Astrocyte of the cerebellum (primary cell): ENCODE measurements at regions not wholly inside any gene's neighbourhood (a gene's known extent, or its start where the extent isn't known, plus 50 kb on each side); places are given as distances from the start of the nearest gene placed in this dataset.
"Not testable (repeated sequence)": the region's sequence is repeated elsewhere in the genome, so short reads cannot be mapped to it uniquely, and the experiment has no call there.

ENCODE experiments used
- DNase-seq: peaks from one replicate; pipeline ENCODE4 v3.0.0-alpha.2; 2011; ENCODE audit warnings: low read depth
- H3K4me3 ChIP-seq: 2 replicates; pipeline ENCODE4 v1.5.1; 2011; ENCODE audit warnings: mild to moderate bottlenecking, low read depth, low read length, moderate library complexity
- in situ Hi-C: cut with HindIII; loops from 2 replicates; pipeline ENCODE4 v1.10.0; 2017; ENCODE audit warnings: low sequenced_read_pairs
- TF ChIP-seq, protein P1 (sequence below): IDR thresholded peaks from 2 replicates; pipeline ENCODE4 v1.5.1; 2012; ENCODE audit warnings: low read length, low read depth, moderate library complexity, mild to moderate bottlenecking; ENCODE audit errors: missing control alignments

DNA sequence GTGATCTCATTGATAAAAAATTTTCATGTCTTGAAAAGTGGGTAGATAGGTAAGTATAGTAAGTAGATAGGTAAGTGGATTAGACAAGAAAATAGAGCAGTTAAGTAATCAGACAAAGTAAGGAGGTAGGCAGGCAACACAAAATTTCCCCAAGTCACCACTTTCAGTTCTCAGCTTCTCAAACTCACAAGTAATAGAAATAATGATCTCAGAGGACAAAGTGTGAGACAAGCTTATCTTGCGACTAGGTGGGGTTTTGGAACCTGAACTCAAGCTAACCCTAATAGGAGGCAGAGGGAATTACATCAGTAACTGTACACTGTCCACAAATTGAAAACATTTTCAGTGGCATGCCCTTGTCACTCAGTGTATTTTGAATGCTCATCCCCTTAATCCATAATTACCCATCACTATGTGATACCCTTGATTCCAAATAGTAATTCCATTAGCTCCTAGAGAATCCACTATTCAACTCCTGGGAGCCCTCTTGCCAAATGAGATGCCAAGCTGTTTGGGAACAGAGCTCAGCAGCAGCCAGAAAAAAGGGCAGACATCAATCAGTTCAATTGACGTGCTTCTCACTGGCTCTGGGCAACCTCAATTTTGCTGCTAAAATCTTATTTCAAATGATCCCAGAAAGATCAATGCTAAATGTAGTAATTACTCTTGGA is 703.2 kb downstream of the XPNPEP1 start:
- no peak for DNase-seq
- in situ Hi-C loops, result no loop called here
- H3K4me3 ChIP-seq, result no peak overlapping the region
- TF ChIP-seq, protein P1, sequence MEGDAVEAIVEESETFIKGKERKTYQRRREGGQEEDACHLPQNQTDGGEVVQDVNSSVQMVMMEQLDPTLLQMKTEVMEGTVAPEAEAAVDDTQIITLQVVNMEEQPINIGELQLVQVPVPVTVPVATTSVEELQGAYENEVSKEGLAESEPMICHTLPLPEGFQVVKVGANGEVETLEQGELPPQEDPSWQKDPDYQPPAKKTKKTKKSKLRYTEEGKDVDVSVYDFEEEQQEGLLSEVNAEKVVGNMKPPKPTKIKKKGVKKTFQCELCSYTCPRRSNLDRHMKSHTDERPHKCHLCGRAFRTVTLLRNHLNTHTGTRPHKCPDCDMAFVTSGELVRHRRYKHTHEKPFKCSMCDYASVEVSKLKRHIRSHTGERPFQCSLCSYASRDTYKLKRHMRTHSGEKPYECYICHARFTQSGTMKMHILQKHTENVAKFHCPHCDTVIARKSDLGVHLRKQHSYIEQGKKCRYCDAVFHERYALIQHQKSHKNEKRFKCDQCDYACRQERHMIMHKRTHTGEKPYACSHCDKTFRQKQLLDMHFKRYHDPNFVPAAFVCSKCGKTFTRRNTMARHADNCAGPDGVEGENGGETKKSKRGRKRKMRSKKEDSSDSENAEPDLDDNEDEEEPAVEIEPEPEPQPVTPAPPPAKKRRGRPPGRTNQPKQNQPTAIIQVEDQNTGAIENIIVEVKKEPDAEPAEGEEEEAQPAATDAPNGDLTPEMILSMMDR, result no peak

GRCh38 chr10:109218207-109218606 is 705.1 kb downstream of the XPNPEP1 start:
- no peak overlapping the region for H3K4me3 ChIP-seq
- no peak for DNase-seq
- in situ Hi-C loops, result no loop called here
- TF ChIP-seq, protein P1, result no peak

DNA sequence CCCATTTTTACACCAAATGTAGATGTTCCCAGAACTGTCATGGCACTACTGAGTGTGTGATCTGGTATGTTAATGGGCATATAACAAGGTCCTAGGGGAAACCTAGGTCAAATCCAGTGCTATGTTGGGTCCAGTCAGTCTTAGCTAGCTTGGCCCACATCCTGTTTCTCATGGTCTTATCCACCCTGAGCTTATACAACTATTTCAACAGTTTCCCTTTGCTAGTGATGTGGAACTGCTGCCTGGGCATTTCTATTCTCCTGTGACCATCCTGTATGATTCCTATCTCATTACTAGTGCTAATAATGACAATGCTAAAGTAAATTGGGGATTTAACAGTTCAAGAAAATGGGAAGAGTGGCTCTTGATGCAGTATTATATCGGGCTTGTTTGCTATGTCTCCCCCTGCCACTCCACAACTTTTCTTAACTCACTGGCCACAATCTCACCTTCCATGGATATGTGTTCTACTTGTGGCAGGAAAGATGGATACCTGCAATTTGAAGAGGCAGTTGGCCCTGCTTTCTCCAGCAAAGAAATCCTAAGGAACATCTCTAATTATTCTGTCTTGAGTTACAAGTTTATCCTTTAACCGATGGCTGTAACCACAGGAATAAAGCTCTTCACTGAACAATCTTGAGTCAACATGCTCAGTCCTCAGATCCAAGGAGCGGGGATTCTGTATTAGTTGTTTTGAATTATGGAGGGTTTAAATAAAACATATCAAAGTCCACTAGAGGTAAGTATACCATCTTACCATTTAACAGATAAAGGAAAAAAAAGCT is 707.8 kb downstream of the XPNPEP1 start:
- in situ Hi-C loops, result no loop called here
- no peak overlapping the region for H3K4me3 ChIP-seq
- DNase-seq, result no peak
- TF ChIP-seq, protein P1, result no peak

DNA sequence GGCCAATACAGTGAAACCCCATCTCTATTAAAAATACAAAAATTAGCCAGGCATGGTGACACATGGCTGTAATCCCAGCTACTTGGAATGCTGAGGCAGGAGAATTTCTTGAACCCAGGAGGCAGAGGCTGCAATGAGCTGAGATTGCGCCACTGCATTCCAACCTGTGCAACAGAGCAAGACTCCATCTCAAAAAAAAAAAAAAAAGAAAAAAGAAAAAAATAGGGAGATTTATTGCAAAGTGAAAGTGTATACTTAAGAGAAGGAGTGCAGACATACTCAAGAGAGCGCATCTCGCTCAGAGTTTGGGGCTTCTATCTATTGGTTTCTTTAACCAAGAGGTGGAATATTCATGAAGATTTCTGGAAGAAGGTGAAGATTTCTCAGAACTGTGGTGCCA is 708.4 kb downstream of the XPNPEP1 start:
- DNase-seq, H3K4me3 ChIP-seq, in situ Hi-C loops: not testable (repeated sequence)

DNA sequence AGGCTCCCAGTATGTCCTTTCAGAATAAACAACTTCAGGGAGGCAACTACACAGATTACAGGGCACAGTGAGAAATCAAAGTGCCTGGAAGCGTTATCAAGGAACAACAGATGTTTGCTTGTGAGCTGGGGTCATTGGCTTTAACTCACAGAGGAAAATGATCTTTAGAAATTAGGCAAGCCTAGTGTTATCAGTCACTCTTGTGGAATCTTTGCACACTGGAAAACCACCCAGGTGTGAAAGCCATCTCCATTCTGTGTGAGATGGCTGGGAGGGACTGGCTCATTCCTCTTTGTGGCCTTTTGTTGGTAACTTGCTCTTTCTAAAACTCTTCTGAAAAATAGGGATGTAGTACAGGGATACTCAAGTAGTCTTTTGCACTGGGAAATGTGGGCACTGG is 716.0 kb downstream of the XPNPEP1 start:
- no peak overlapping the region for H3K4me3 ChIP-seq
- in situ Hi-C loops, result no loop called here
- DNase-seq, result no peak
- TF ChIP-seq, protein P1, result no peak

GRCh38 chr10:109205929-109206585 is 717.3 kb downstream of the XPNPEP1 start:
- in situ Hi-C loops, result no loop called here
- TF ChIP-seq, protein P1, result no peak
- DNase-seq, result peak; percentile 57
- H3K4me3 ChIP-seq, result no peak overlapping the region
